D721Med (cell line): ENCODE measurements at regions not wholly inside any gene's neighbourhood (a gene's known extent, or its start where the extent isn't known, plus 50 kb on each side); places are given as distances from the start of the nearest gene placed in this dataset.

ENCODE experiments used
- DNase-seq: peaks from one replicate; pipeline ENCODE4 v3.0.0; 2011; ENCODE audit warnings: low spot score; ENCODE audit not compliant: insufficient read length
- FAIRE-seq: peaks from 2 replicates; lab custom pipeline; 2011; peaks lifted over from hg19 to GRCh38; lab: Jason Lieb, UNC
- TF ChIP-seq, protein P1 (sequence below): IDR thresholded peaks from 2 replicates; pipeline ENCODE4 v1.5.1; 2012; ENCODE audit warnings: mild to moderate bottlenecking, control low read depth; ENCODE audit not compliant: insufficient read depth; ENCODE audit errors: missing control alignments

DNA sequence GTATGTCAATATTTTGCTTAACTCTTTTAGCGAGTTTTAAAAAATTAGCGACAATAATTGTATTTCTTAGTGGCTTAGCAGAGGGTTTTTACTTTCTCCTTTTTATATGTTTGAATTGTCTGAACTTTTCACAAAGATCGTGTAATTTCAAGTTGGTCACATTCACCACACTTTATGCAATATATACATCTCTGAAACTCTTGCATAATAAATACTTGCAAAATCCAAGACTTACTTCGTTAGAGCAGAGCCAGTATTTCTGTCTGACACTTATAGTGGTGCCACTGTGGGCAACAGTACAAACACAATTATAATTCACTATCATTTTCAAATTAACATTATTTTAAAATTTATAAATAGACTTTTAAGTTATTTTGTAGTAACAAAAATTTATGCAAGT lies 62.0 kb downstream of the SUCNR1 start:
- no peak for FAIRE-seq
- no peak for DNase-seq
- TF ChIP-seq, protein P1, sequence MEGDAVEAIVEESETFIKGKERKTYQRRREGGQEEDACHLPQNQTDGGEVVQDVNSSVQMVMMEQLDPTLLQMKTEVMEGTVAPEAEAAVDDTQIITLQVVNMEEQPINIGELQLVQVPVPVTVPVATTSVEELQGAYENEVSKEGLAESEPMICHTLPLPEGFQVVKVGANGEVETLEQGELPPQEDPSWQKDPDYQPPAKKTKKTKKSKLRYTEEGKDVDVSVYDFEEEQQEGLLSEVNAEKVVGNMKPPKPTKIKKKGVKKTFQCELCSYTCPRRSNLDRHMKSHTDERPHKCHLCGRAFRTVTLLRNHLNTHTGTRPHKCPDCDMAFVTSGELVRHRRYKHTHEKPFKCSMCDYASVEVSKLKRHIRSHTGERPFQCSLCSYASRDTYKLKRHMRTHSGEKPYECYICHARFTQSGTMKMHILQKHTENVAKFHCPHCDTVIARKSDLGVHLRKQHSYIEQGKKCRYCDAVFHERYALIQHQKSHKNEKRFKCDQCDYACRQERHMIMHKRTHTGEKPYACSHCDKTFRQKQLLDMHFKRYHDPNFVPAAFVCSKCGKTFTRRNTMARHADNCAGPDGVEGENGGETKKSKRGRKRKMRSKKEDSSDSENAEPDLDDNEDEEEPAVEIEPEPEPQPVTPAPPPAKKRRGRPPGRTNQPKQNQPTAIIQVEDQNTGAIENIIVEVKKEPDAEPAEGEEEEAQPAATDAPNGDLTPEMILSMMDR: no peak

DNA sequence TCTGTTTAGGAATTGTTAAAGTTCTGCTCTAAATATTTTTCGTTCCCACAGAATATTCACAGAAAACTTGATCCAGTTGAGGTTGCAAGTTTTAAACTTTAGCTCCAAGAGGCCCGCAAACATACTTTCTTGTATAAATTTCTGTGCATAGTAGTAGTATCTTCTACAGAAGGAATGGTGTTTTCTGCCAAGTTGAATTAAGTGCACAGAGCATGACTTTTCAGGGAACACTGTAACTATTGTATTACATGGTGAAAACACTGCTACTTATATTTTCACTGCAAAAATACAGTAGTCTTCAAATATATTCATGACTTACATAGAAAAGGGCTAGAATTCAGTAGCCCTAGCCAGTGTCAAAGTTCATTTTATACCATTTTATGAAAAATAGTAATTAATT lies 67.0 kb downstream of the SUCNR1 start:
- FAIRE-seq (no peak), DNase-seq (no peak)
- TF ChIP-seq, protein P1: no peak

DNA sequence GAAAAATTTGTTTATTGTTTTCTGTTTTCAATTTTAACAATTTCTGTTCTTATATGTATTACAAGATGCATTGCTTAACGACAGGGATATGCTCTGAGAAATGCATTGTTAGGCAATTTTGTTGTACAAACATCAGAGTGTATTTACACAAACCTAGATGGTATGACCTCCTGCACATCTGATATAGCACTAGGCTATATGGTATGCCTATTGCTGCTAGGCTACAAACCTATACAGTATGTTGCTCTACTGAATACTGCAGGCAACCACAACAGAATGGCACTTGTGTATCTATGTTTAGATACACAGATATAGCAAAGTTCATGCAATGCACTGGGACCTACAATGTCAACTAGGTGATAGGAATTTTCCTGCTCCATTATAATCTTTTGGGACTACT lies 70.1 kb downstream of the SUCNR1 start:
- TF ChIP-seq, protein P1: no peak
- FAIRE-seq: no peak
- DNase-seq: no peak

DNA sequence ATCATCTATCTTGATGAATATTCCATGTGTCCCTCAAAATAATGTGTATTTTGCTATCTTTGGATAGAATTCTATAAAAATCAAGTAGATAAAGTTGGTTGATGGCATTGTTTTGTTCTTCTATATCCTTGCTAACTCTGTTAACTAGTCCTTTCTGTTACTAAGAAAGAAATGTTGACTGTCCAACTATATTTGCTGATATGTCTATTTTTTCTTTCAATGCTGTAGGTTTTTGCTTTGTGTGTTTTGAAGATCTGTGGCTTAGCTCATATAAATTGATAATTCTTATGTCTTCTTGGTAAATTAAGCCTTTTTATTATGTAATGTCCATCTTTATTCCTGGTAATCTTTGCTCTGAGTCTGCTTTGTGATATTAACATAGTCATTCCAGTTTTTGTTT lies 70.9 kb downstream of the SUCNR1 start:
- FAIRE-seq: no peak

DNA sequence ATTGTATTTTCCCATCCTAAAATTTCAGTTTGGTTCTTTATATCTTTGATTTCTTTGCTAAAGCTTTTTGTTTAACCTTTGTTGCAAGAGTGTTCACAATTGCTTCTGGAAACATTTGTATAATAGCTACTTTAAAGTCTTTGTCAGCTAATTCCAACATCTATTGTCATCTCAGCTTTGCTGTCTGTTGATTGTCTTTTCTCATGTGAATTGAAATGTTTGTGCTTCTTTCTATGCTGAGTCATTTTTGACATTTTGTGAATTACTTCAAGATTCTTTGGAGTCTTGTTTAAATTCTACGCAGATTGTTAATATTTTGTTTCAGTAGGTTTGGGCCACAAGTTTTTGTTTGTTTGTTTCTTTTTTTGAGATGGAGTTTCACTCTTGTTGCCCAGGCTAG lies 73.2 kb downstream of the SUCNR1 start:
- TF ChIP-seq, protein P1: no peak
- FAIRE-seq (no peak), DNase-seq (no peak)

More for the DNA sequence above, 70.9 kb downstream of the SUCNR1 start:
- DNase-seq: no peak
- TF ChIP-seq, protein P1: no peak

DNA sequence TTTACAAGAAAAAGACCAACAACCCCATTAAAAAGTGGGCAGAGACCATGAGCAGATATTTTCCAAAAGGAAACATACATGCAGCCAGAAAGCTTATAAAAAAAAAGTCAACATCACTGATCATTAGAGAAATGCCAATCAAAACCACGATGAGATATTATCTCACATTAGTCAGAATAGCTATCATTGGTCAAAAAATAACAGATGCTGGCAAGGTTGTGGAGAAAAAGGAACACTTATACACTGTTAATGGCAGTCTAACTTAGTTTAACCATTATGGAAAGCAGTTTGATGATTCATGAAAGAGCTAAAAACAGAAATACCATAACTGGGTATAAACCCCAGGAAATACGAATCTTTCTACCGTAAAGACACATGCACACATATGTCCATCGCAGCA lies 76.3 kb downstream of the SUCNR1 start:
- TF ChIP-seq, protein P1: no peak
- FAIRE-seq (no peak), DNase-seq (no peak)

DNA sequence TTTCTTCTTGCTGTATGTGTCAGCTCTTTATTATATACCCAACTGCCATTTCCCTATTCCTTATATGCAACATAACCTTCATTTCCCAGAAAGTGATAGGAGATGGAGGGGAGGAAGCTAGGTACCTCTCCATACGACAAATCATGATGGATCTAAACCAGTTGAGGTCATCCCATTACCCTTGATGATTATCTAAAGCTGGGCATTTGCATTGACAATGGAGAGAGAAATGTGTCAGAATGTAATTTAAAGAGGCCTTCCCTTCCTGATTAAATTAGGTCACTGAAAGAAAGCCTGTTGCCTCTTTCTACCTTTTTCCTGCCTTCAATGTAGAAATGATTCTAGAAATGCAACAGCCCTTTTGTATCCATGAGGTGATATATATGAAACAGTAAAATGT lies 81.9 kb downstream of the SUCNR1 start:
- TF ChIP-seq, protein P1: no peak
- FAIRE-seq: no peak
- no peak for DNase-seq
